GM13976 (cell line): ENCODE measurements at regions not wholly inside any gene's neighbourhood (a gene's known extent, or its start where the extent isn't known, plus 50 kb on each side); places are given as distances from the start of the nearest gene placed in this dataset.

Experiments
- DNase-seq: peaks from one replicate; pipeline ENCODE4 v3.0.0; 2012; ENCODE audit warnings: low spot score
- CTCF ChIP-seq: IDR thresholded peaks from 2 replicates; pipeline ENCODE4 v1.5.1; 2012; ENCODE audit warnings: borderline replicate concordance, mild to moderate bottlenecking; ENCODE audit not compliant: insufficient read depth; ENCODE audit errors: extremely low read depth, missing control alignments, control extremely low read depth
- in situ Hi-C: fragments of 300-500 bp; cut with MboI; formaldehyde crosslinking; loops from one replicate; pipeline ENCODE4 v1.12.0; 2022; ENCODE audit warnings: low sequenced_read_pairs, mixed read lengths, inconsistent platforms; ENCODE audit not compliant: unreplicated experiment

DNA sequence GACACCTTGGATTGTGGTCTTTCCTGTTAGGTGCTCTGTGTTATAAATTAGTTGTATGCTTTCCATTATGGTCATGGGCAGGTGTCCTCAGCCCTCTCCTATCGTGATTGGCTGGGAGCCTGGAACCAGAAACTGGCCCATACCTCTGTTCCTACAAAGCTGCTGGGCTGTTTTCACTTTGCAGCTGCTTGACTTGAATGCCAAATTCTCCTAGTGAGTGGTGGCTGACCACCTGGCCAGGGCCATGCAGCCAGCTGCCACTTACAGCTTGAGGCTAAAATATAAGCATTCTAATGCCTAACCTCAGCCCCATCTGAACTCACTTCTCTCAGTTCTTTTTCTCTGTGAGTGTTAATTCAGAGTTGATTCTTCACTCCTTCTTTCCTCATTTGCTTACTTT, 239.3 kb upstream of the GBE1 start:
- in situ Hi-C loops: no loop called here
- no peak for DNase-seq
- no peak for TF ChIP-seq CTCF

DNA sequence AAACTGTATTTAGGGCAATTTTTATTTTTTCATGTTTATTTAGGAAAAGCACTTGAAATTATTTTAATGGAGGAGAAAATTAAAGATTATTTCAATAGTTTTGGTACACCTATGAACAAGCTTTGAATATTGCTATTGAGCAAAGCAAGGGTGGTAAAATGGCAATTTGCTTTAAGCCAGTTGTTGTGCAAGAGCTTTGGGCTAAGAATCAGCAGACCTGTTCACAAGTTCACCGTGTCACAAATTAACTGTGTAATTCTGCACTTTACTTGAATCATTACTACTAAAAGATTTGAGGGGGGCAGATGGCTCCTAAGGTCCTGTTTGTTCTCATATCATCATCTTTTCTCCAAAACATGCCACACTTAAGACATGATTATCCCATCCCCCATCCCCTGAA, 238.9 kb upstream of the GBE1 start:
- no peak for TF ChIP-seq CTCF
- DNase-seq: no peak
- in situ Hi-C loops: no loop called here

DNA sequence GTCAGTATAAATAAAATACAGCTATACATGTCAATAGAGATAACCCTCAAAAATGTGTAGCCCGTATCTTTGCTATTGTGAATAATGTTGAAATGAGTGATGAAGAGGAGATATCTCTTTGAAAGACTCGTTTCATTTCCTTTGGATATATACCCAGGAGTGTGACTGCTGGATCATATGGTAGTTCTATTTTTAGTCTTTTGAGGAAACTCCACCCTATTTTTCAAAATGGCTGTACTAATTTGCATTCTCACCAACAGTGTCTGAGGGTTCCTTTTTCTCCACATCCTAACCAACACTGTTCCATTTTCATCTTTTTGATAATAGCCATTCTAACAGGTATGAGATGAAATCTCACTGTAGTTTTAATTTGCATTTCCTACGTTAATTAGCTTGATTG, 237.5 kb upstream of the GBE1 start:
- no peak for TF ChIP-seq CTCF
- in situ Hi-C loops: no loop called here
- no peak for DNase-seq

DNA sequence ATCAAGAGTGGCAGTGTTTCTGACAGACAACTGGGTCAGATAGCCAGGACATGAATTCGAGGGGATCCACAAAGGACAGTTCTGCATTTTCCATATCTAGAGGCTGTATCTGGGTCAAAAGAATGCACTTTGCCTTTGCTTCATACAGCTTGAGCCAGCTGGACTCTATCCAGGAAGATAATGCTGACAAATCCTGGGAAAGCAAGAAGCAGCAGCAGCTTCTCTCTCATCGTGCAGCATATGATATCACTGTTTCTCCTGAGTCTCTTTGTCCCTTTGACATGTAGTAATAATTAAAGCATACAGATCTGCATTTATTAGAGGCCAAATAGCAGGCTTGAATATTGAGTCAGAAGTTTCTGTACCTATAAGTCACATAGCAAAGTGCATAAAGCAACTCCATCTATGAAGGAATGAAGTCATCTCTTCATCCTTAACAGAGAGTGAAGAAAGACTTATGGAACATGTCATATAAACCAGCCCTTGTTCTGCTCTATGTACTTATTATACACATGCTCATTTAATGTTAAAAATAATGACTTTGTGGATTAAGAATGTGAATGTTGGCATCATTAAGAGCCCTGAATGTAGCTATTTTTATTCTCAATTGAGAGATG, 236.8 kb upstream of the GBE1 start:
- in situ Hi-C loops: no loop called here
- no peak for DNase-seq
- no peak for TF ChIP-seq CTCF

GRCh38 chr3:81997390-81997789, 235.9 kb upstream of the GBE1 start:
- TF ChIP-seq CTCF: no peak
- in situ Hi-C loops: no loop called here
- DNase-seq: no peak

- DNase-seq: no peak
- TF ChIP-seq CTCF: no peak
- in situ Hi-C loops: no loop called here
Observed at GRCh38 chr3:81995329-81995728, 233.9 kb upstream of the GBE1 start.

- DNase-seq: no peak
- in situ Hi-C loops: no loop called here
- no peak for TF ChIP-seq CTCF
Observed at GRCh38 chr3:81989758-81990157, 228.3 kb upstream of the GBE1 start.
